Frontal cortex (tissue), 3 donors: ENCODE measurements at regions not wholly inside any gene's neighbourhood (a gene's known extent, or its start where the extent isn't known, plus 50 kb on each side); places are given as distances from the start of the nearest gene placed in this dataset.
"Not testable (repeated sequence)": the region's sequence is repeated elsewhere in the genome, so short reads cannot be mapped to it uniquely, and the experiment has no call there.

ENCODE experiments used
- DNase-seq, 2 donors: peaks; one replicate each; pipeline ENCODE4 v3.0.0; 2012; ENCODE audit warnings: low spot score in 2 of 2
- FAIRE-seq: peaks from 2 replicates; lab custom pipeline; 2012; peaks lifted over from hg19 to GRCh38; lab: Jason Lieb, UNC
- donor health status: control.
- donor health status: control.
- donor health status: control.

- FAIRE-seq, result no peak
These were observed 1026.8 kb downstream of the GATA3 start for GRCh38 chr10:9081253-9081652.

GRCh38 chr10:9081961-9082360 lies 1027.5 kb downstream of the GATA3 start:
- FAIRE-seq (no peak), DNase-seq (no peak)

More at GRCh38 chr10:9081253-9081652, 1026.8 kb downstream of the GATA3 start:
- no peak for DNase-seq

GRCh38 chr10:9091530-9092093 lies 1037.1 kb downstream of the GATA3 start:
- DNase-seq (no peak), FAIRE-seq (no peak)

GRCh38 chr10:9096288-9096687 lies 1041.8 kb downstream of the GATA3 start:
- DNase-seq (no peak), FAIRE-seq (no peak)

GRCh38 chr10:9097206-9097990 lies 1042.9 kb downstream of the GATA3 start:
- DNase-seq (no peak), FAIRE-seq (no peak)

GRCh38 chr10:9097991-9098306 lies 1043.5 kb downstream of the GATA3 start:
- FAIRE-seq, result no peak
- no peak for DNase-seq

GRCh38 chr10:9102026-9102425 lies 1047.5 kb downstream of the GATA3 start:
- DNase-seq, result no peak
- FAIRE-seq, result no peak

GRCh38 chr10:9103301-9103700 lies 1048.8 kb downstream of the GATA3 start:
- no peak for FAIRE-seq
- DNase-seq, result no peak

GRCh38 chr10:9111976-9112375 lies 1057.5 kb downstream of the GATA3 start:
- no peak for DNase-seq
- FAIRE-seq, result no peak

GRCh38 chr10:9126728-9127127 lies 1072.2 kb downstream of the GATA3 start:
- FAIRE-seq (no peak), DNase-seq (no peak)

- no peak for DNase-seq
- FAIRE-seq, result no peak
These were observed 1082.9 kb downstream of the GATA3 start for GRCh38 chr10:9137368-9137767.

GRCh38 chr10:9138829-9139228 lies 1084.3 kb downstream of the GATA3 start:
- not testable (repeated sequence) for FAIRE-seq, DNase-seq

GRCh38 chr10:9140373-9140772 lies 1085.9 kb downstream of the GATA3 start:
- FAIRE-seq, result no peak
- DNase-seq, result no peak

GRCh38 chr10:9147475-9147874 lies 1093.0 kb downstream of the GATA3 start:
- no peak for FAIRE-seq

GRCh38 chr10:9149134-9149533 lies 1094.6 kb downstream of the GATA3 start:
- DNase-seq, result no peak
- FAIRE-seq, result no peak

More at GRCh38 chr10:9147475-9147874, 1093.0 kb downstream of the GATA3 start:
- DNase-seq, result no peak

- FAIRE-seq, result peak; percentile 28
- DNase-seq, result not testable (repeated sequence)
These were observed 1098.6 kb downstream of the GATA3 start for GRCh38 chr10:9153057-9153456.

GRCh38 chr10:9157656-9158055 lies 1103.2 kb downstream of the GATA3 start:
- DNase-seq (no peak), FAIRE-seq (no peak)

- FAIRE-seq, result no peak
- DNase-seq, result no peak
These were observed 1104.2 kb downstream of the GATA3 start for GRCh38 chr10:9158675-9159074.

- no peak for FAIRE-seq
These were observed 1105.8 kb downstream of the GATA3 start for GRCh38 chr10:9160275-9160674.

GRCh38 chr10:9163699-9164098 lies 1109.2 kb downstream of the GATA3 start:
- DNase-seq (no peak), FAIRE-seq (no peak)

More at GRCh38 chr10:9160275-9160674, 1105.8 kb downstream of the GATA3 start:
- no peak for DNase-seq

GRCh38 chr10:9166770-9167169 lies 1112.3 kb downstream of the GATA3 start:
- DNase-seq (no peak), FAIRE-seq (no peak)

- DNase-seq (no peak), FAIRE-seq (no peak)
These were observed 1117.8 kb downstream of the GATA3 start for GRCh38 chr10:9172276-9172675.
